ENCODE measurements at regions not wholly inside any gene's neighbourhood (a gene's known extent, or its start where the extent isn't known, plus 50 kb on each side); places are given as distances from the start of the nearest gene placed in this dataset.

GRCh38 chr10:43976292-43976691 is 327.6 kb upstream of the ZNF32 start:
- TF ChIP-seq CTCF (optimal IDR thresholded peaks at IDR 0.05 in 1 of 3, IDR thresholded peaks at IDR 0.05 in 1 of 3, conservative IDR thresholded peaks at IDR 0.05 in 1 of 3; ENCODE audit: extremely low read depth in 1 of 3, insufficient read depth in 2 of 3, low read length in 3 of 3) (no peak), EZH2 (IDR thresholded peaks at IDR 0.05; ENCODE audit: low read length) (no peak)
